Peyer's patch (tissue), 4 donors: ENCODE measurements at regions not wholly inside any gene's neighbourhood (a gene's known extent, or its start where the extent isn't known, plus 50 kb on each side); places are given as distances from the start of the nearest gene placed in this dataset.

Source experiments
- CTCF ChIP-seq, 6 experiments: fragments of 450-650 bp in 4 of 6; fragments of 200-600 bp in 2 of 6; sonication (generic) in 1 of 6; IDR thresholded peaks; one replicate each; pipeline ENCODE4 v1.5.1; 2017 to 2019; ENCODE audit warnings: antibody characterized with exemption in 6 of 6, mild to moderate bottlenecking in 3 of 6, moderate library complexity in 1 of 6
- POLR2A ChIP-seq, 2 donors: fragments of 450-650 bp; IDR thresholded peaks; one replicate each; pipeline ENCODE4 v1.5.1; 2017; ENCODE audit warnings: antibody characterized with exemption in 2 of 2, mild to moderate bottlenecking in 2 of 2, moderate library complexity in 2 of 2

- no peak for TF ChIP-seq CTCF (IDR thresholded peaks at IDR 0.05)
- TF ChIP-seq POLR2A (IDR thresholded peaks at IDR 0.05), result no peak
These were observed 1191.7 kb downstream of the TBC1D22A start for GRCh38 chr22:47954107-47954506.
